ENCODE measurements at regions not wholly inside any gene's neighbourhood (a gene's known extent, or its start where the extent isn't known, plus 50 kb on each side); places are given as distances from the start of the nearest gene placed in this dataset.

DNA sequence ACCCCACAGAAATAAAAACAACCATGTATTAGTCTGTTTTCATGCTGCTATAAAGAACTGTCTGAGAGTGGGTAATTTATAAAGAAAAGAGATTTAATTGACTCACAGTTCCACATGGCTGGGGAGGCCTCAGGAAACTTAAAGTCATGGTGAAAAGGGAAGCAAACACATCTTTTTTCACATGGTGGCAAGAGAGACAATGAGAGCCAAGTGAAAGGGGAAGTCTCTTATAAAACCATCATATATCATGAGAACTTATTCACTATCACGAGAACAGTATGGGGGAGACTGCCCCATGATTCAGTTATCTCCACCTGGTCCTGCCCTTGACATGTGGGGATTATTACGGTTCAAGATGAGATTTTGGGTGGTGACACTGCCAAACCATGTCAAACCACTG is 141.5 kb downstream of the ZMAT3 start:
- TF ChIP-seq, protein P1, sequence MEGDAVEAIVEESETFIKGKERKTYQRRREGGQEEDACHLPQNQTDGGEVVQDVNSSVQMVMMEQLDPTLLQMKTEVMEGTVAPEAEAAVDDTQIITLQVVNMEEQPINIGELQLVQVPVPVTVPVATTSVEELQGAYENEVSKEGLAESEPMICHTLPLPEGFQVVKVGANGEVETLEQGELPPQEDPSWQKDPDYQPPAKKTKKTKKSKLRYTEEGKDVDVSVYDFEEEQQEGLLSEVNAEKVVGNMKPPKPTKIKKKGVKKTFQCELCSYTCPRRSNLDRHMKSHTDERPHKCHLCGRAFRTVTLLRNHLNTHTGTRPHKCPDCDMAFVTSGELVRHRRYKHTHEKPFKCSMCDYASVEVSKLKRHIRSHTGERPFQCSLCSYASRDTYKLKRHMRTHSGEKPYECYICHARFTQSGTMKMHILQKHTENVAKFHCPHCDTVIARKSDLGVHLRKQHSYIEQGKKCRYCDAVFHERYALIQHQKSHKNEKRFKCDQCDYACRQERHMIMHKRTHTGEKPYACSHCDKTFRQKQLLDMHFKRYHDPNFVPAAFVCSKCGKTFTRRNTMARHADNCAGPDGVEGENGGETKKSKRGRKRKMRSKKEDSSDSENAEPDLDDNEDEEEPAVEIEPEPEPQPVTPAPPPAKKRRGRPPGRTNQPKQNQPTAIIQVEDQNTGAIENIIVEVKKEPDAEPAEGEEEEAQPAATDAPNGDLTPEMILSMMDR (IDR thresholded peaks at IDR 0.05) = no peak
- TF ChIP-seq POLR2AphosphoS5 (IDR thresholded peaks at IDR 0.05; ENCODE audit: low read depth, low read length) (no peak), SIN3A (IDR thresholded peaks at IDR 0.05; ENCODE audit: borderline replicate concordance, insufficient read depth, low read depth, low read length) (no peak), TCF7L2 (IDR thresholded peaks at IDR 0.05; ENCODE audit: low read depth, low read length) (no peak)
